HG03432 (cell line): ENCODE measurements at regions not wholly inside any gene's neighbourhood (a gene's known extent, or its start where the extent isn't known, plus 50 kb on each side); places are given as distances from the start of the nearest gene placed in this dataset.
"Not testable (repeated sequence)": the region's sequence is repeated elsewhere in the genome, so short reads cannot be mapped to it uniquely, and the experiment has no call there.

Experiments used
- ATAC-seq: cut with Tn5 transposase; IDR thresholded peaks from one replicate; pipeline ENCODE4 v1.9.1; 2021; ENCODE audit warnings: mild to moderate bottlenecking, moderate library complexity; ENCODE audit not compliant: unreplicated experiment

GRCh38 chr13:99686157-99686572 is 184.9 kb downstream of the TM9SF2 start:
- ATAC-seq = no peak

- ATAC-seq = no peak
These were observed 180.4 kb downstream of the TM9SF2 start for GRCh38 chr13:99681695-99682094.

- ATAC-seq = no peak
These were observed 176.1 kb downstream of the TM9SF2 start for GRCh38 chr13:99677116-99677951.

- no peak for ATAC-seq
These were observed 170.5 kb downstream of the TM9SF2 start for GRCh38 chr13:99671746-99672145.

GRCh38 chr13:99669096-99669495 is 167.8 kb downstream of the TM9SF2 start:
- not testable (repeated sequence) for ATAC-seq

- no peak for ATAC-seq
These were observed 165.0 kb downstream of the TM9SF2 start for GRCh38 chr13:99666146-99666805.

- ATAC-seq = no peak
These were observed 164.4 kb downstream of the TM9SF2 start for GRCh38 chr13:99665711-99666110.

- no peak for ATAC-seq
These were observed 162.6 kb downstream of the TM9SF2 start for GRCh38 chr13:99663908-99664307.

GRCh38 chr13:99663185-99663825 is 162.0 kb downstream of the TM9SF2 start:
- ATAC-seq = no peak

- no peak for ATAC-seq
These were observed 161.4 kb downstream of the TM9SF2 start for GRCh38 chr13:99662678-99663077.

- no peak for ATAC-seq
These were observed 160.5 kb downstream of the TM9SF2 start for GRCh38 chr13:99661791-99662190.

- no peak for ATAC-seq
These were observed 158.7 kb downstream of the TM9SF2 start for GRCh38 chr13:99659866-99660554.

- ATAC-seq = no peak
These were observed 158.0 kb downstream of the TM9SF2 start for GRCh38 chr13:99659226-99659625.

- peak; percentile 71 for ATAC-seq
These were observed 157.2 kb downstream of the TM9SF2 start for GRCh38 chr13:99658261-99658991.

GRCh38 chr13:99657848-99658260 is 156.6 kb downstream of the TM9SF2 start:
- ATAC-seq = peak; percentile 32

- ATAC-seq = no peak
These were observed 155.6 kb downstream of the TM9SF2 start for GRCh38 chr13:99656844-99657381.

GRCh38 chr13:99656092-99656745 is 154.9 kb downstream of the TM9SF2 start:
- peak; percentile 43 for ATAC-seq

- ATAC-seq = peak; percentile 23
These were observed 154.2 kb downstream of the TM9SF2 start for GRCh38 chr13:99655351-99656091.

- no peak for ATAC-seq
These were observed 152.8 kb downstream of the TM9SF2 start for GRCh38 chr13:99654076-99654475.
